Fibroblast of the aortic adventitia (primary cell): ENCODE measurements at regions not wholly inside any gene's neighbourhood (a gene's known extent, or its start where the extent isn't known, plus 50 kb on each side); places are given as distances from the start of the nearest gene placed in this dataset.

Source experiments
- DNase-seq: peaks from one replicate; pipeline ENCODE4 v3.0.0-alpha.2; 2010; ENCODE audit warnings: low read depth
- H3K4me3 ChIP-seq: 2 replicates; pipeline ENCODE4 v1.5.1; 2011; ENCODE audit warnings: low read depth, mild to moderate bottlenecking, control low read depth, low read length, moderate library complexity
- TF ChIP-seq, protein P1 (sequence below): IDR thresholded peaks from 2 replicates; pipeline ENCODE4 v1.5.1; 2011; ENCODE audit warnings: mild to moderate bottlenecking, low read length, control low read depth, inconsistent platforms; ENCODE audit not compliant: insufficient read depth

DNA sequence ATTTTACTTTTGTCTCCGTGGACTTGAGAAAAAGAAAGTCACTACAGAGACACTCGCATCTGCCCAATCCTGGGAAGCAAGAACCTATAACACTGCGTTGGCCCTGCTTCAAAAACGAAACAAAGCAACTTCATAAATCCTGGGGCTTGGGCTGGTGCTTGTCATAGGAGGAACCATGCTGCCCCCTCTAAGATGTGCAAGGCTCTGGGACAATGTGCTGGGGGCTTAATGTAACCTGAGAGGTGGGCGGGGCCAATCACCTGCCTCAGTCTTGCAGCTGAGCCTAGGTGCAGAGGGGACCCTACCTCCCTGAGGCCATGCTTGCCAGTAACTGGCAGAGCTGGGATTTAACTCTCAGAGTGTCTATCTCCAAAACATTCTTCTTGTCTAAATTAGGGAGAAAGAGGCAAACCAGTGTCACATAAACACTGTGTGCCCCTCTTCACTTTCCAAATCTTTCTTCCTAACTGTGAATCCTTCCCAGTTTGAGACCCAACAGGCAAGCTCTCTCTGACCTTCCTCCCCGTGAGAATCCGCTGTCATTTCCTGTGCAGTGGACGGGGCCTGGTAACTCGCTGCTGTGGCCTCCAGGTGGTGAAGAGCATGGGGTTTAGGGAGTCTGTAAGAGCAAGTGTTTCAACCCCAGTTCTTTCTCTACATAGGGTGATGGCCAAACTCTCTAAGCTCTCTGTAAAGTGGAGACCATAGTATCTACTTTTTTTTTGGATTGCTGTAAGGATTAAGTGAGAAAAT, 115.1 kb downstream of the ACKR3 start:
- no peak for DNase-seq
- no peak overlapping the region for H3K4me3 ChIP-seq
- TF ChIP-seq, protein P1, sequence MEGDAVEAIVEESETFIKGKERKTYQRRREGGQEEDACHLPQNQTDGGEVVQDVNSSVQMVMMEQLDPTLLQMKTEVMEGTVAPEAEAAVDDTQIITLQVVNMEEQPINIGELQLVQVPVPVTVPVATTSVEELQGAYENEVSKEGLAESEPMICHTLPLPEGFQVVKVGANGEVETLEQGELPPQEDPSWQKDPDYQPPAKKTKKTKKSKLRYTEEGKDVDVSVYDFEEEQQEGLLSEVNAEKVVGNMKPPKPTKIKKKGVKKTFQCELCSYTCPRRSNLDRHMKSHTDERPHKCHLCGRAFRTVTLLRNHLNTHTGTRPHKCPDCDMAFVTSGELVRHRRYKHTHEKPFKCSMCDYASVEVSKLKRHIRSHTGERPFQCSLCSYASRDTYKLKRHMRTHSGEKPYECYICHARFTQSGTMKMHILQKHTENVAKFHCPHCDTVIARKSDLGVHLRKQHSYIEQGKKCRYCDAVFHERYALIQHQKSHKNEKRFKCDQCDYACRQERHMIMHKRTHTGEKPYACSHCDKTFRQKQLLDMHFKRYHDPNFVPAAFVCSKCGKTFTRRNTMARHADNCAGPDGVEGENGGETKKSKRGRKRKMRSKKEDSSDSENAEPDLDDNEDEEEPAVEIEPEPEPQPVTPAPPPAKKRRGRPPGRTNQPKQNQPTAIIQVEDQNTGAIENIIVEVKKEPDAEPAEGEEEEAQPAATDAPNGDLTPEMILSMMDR, result no peak

- TF ChIP-seq, protein P1, result no peak
- DNase-seq, result no peak
- H3K4me3 ChIP-seq, result no peak overlapping the region
Measured at GRCh38 chr2:236685361-236685760, 115.7 kb downstream of the ACKR3 start.

- no peak overlapping the region for H3K4me3 ChIP-seq
- TF ChIP-seq, protein P1, result no peak
- DNase-seq, result no peak
Measured at GRCh38 chr2:236685979-236686520, 116.4 kb downstream of the ACKR3 start.

DNA sequence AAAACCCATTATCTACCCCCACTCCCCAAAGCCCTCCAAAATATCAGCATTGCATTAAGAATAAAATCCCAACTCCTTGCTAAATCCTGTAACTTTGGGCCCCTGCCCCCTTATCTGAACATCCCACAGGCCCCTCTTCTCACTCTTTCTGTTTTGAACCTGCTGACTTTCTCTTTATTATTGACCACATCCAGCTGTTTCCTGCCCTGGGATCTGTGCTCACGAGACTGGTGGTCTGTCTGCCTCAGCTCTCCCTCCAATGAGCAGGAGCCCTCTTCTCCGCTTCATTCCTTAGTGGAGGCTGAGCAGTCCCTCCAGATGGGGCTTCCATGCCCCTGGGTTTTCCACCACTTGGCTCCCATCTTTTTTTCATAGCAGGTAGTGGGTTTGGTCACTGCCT, 116.9 kb downstream of the ACKR3 start:
- DNase-seq, result no peak
- TF ChIP-seq, protein P1, result no peak
- H3K4me3 ChIP-seq, result no peak overlapping the region

GRCh38 chr2:236687296-236687965, 117.8 kb downstream of the ACKR3 start:
- H3K4me3 ChIP-seq, result no peak overlapping the region
- no peak for DNase-seq
- TF ChIP-seq, protein P1, result no peak

DNA sequence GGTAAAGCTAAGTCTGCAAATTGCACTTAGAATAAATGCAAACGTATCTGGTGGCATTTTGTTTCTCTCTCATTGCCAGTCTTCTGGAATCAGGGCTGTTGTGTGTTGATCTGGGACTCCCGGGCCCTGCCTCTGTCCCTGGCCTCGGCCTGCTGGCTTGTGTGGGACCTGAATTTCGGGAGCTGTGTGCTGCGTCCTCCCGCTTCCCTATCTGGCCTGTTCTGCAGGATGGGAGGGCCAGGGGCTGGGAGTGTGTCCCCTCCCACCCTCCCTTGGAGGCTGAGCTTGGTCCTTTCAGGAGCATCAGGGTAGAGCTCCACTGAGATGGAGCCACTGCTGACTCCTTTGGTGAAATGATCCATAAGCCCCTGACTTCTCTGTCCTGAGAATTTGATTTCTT, 118.5 kb downstream of the ACKR3 start:
- DNase-seq, result no peak
- no peak overlapping the region for H3K4me3 ChIP-seq
- TF ChIP-seq, protein P1, result no peak
